NCI-H2227 (cell line): ENCODE measurements at regions not wholly inside any gene's neighbourhood (a gene's known extent, or its start where the extent isn't known, plus 50 kb on each side); places are given as distances from the start of the nearest gene placed in this dataset.
"Not testable (repeated sequence)": the region's sequence is repeated elsewhere in the genome, so short reads cannot be mapped to it uniquely, and the experiment has no call there.

Experiments
- DNase-seq: peaks from one replicate; lab custom pipeline; 2025; ENCODE audit not compliant: unreplicated experiment; lab: John Stamatoyannopoulos, UW

DNA sequence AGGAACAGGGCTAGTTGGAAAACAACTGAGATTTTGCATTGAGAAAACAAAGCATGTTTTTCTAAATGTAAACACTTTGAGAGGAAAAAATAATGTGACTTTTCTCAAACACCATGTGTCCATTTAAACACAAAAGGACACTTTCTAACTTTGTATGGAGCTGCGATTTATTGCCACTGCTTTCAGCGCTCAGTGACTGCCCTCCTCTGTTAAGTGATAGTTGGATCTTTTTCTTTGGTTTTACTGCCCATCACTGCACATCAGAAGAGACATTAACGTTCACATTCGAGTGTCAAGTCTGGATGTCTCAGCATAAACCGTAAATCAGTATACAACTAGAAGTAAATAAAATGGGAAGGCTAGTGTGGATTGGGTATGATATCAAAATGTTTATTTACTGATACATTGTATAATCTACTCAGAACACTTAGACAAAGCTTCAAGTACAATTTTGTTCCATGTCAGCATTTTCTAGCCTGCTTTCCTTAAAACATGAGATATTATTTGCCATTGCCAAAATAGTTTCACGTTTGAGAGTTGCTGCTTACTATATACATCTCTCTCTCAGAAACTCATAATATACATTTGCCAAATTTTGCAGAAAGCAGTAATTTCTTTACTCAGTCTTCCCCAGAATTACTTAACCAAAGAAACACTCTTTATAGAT is 237.6 kb downstream of the IKZF2 start:
- DNase-seq = no peak

- peak; percentile 26 for DNase-seq
Measured at GRCh38 chr2:212912445-212913103, 238.8 kb downstream of the IKZF2 start.

DNA sequence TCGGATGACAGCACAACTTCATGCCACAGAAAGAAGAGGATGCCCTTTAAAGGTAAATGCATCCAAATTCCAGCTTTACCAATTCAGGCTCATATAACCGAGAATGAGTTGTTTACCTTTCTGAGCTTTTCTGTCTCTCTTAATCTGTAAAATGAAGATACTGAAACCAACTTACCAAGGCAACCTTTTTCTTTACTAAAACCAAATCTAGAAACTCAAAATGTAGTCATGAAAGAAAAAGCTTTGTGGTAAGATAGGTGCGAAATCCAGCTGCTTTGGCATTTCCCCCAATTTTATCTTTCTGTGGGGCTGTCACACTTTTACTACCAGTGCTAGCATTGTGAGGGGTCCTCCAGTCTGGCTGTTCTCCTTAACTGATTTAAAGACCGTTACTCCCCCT is 240.4 kb downstream of the IKZF2 start:
- DNase-seq = no peak

DNA sequence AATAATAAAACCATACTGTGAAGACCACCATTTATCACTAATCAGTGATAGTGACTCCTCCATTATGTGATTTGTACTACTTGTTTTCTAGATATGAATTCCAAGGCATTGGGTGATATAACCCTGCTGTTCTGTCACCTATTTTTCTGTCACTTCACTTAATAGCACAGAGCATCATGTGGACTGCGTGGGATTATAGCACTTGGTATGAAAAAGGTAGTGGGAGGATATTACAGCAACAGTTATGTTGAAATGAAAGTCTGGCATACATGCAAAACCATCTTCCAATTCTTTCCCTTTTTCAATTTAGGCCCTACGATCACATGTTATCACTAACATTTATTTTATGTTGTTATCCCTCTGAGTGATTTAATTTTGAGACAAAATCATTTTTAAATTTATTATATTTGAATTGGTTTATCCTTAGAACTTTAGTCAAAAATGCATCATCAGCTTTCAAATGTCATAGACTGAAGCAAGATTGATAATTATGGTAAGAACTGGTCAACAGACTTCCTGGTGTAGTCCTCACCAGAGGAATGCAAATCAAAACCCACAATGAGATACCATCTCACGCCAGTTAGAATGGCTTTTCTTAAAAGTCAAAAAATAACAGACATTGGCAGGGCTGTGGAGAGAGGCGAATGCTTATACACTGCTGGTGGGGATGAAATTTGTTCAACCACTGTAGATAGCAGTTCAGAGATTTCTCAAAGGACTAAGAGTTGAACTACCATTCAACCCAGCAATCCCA is 242.6 kb downstream of the IKZF2 start:
- DNase-seq = no peak

GRCh38 chr2:212908031-212908430 is 243.4 kb downstream of the IKZF2 start:
- no peak for DNase-seq

DNA sequence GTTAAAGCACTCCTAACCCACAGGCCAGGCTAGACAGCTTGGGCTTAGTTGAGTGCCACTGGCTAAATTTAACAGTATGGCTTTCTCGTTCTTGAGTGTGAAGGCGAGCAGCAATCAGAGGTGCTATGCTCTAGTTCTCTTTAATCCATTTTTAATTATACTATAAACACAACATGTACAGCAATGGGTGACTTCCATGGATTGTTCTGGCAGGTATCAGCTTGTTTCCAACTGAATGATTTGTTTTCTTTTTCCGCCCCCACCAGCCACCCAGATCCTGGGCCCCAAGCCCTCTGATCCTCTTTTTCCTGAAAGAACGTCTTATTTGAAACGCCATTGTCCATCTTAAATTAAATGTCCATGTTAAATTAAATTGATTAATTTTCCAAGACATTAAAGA is 244.8 kb downstream of the IKZF2 start:
- no peak for DNase-seq

- DNase-seq = no peak
Measured at GRCh38 chr2:212905640-212906201, 245.7 kb downstream of the IKZF2 start.

DNA sequence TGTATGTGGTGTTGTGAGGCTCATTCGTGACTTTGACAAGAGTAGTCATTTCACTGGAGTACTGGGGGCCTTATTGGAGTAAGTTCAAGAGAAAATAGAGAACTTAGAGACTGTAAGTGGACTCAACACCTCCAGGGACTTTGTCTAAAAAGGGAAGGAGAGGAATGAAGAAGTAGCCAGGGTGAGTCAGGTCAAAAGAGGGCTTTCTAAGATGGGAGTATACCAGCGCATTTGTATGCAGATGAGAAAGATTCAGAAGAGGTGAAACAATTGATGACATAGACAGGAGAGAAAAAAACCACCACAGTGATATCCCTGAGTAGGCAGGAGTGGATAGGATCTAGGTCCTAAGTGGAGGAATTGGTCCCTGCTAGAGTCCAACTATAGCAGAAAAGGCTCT is 246.8 kb downstream of the IKZF2 start:
- DNase-seq = no peak

DNA sequence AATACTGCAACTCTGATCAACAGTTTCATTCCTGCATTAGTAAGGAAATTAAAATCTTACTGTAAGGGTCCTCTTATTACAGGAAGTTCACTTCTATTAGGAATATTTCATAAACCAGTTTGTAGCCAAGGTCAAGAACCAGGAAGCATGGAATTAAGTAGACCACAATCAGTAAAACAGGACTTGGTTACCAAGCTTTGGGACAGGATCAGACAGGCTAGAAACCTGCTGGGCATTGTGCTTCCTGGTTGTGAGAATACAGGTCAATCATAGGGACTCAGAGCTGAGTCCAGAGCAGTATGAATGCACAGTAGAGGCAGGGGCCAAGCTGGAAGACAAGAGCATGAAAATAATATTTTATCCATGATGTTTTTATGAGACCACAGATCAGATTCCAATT is 248.0 kb downstream of the IKZF2 start:
- no peak for DNase-seq

DNA sequence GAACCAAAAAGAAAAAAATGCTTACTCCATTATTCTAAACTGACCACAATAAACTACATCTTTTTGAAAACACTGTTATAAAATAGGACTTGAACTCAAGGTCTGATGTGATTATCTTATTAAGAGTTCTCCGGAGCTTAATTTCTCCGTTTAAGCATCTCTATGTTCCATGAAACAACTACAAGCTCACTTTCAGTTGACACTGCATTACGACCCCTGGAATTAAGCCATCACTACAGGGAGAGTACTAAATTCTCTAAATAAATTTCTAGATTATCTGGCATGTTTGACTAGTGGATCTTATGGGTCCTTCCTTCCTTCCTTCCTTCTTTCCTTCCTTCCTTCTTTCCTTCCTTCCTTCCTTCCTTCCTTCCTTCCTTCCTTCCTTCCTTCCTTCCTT is 249.0 kb downstream of the IKZF2 start:
- no peak for DNase-seq

GRCh38 chr2:212901604-212902275 is 249.7 kb downstream of the IKZF2 start:
- no peak for DNase-seq

- no peak for DNase-seq
Measured at GRCh38 chr2:212900715-212901114, 250.7 kb downstream of the IKZF2 start.

DNA sequence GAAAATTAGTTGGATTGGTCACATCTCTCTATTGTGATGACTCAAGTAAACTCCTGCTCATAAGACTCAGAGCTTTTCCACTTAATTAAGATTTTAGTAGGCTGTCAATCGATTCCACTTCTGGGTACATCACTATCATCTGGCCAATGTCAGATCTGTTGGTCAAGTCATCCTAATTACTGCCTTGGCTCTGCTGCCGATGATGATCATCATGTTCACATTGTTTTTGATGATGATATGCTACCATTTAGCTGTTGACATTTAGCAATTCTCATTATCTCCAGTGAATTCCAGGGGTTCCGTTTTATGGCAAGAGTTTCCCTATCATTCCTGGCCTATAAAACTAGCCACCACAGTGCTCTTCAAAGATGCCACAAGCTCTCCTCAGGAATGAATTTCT is 253.4 kb downstream of the IKZF2 start:
- DNase-seq = no peak

- no peak for DNase-seq
Measured at GRCh38 chr2:212897296-212897695, 254.1 kb downstream of the IKZF2 start.

- no peak for DNase-seq
Measured at GRCh38 chr2:212894026-212894425, 257.4 kb downstream of the IKZF2 start.

GRCh38 chr2:212893216-212893615 is 258.2 kb downstream of the IKZF2 start:
- no peak for DNase-seq

DNA sequence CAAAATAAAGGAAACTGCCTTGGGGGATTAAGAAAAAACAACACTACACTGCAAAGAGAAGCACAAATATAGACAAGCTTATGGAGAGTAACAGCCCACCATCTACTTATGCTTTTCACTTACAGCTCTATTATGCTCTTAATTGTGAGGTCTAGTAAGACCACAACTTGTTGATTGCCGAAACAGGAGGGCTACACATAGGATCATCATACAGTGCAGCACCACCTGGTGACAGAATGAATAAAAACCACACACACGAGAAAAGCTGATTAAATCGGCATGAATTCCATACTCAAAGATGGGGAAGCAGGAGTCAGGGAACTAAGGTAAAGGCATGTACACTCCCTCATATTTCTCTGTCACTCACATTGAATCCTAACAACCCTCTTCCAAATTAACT is 259.2 kb downstream of the IKZF2 start:
- DNase-seq = peak; percentile 71

GRCh38 chr2:212891580-212891979 is 259.8 kb downstream of the IKZF2 start:
- DNase-seq = no peak

- no peak for DNase-seq
Measured at GRCh38 chr2:212882626-212883025, 268.8 kb downstream of the IKZF2 start.

DNA sequence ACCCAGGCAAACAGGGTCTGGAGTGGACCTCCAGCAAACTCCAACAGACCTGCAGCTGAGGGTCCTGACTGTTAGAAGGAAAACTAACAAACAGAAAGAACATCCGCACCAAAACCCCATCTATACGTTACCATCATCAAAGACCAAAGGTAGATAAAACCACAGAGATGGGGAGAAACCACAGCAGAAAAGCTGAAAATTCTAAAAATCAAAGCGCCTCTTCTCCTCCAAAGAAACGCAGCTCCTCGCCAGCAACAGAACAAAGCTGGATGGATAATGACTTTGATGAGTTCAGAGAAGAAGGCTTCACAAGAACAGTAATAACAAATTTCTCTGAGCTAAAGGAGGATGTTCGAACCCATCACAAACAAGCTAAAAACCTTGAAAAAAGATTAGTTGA is 274.9 kb downstream of the IKZF2 start:
- DNase-seq = not testable (repeated sequence)

DNA sequence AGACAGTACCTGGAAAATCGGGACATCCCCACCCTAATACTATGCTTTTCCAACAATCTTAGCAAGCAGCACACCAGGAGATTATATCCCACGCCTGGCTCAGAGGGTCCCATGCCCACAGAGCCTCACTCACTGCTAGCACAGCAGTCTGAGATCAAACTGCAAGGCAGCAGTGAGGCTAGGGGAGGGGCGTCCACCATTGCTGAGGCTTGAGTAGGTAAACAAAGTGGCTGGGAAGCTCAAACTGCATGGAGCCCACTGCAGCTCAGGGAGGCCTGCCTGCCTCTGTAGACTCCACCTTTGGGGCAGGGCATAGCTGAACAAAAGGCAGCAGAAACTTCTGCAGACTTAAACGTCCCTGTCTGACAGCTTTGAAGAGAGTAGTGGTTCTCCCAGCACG is 275.5 kb downstream of the IKZF2 start:
- DNase-seq = not testable (repeated sequence)
